GM18951 (cell line): ENCODE measurements at regions not wholly inside any gene's neighbourhood (a gene's known extent, or its start where the extent isn't known, plus 50 kb on each side); places are given as distances from the start of the nearest gene placed in this dataset.
"Not testable (repeated sequence)": the region's sequence is repeated elsewhere in the genome, so short reads cannot be mapped to it uniquely, and the experiment has no call there.

Experiments used
- POLR2A ChIP-seq: IDR thresholded peaks from 4 replicates; pipeline ENCODE4 v1.6.1; 2011; ENCODE audit warnings: mild to moderate bottlenecking; ENCODE audit not compliant: insufficient read length, insufficient read depth; ENCODE audit errors: extremely low read depth
- in situ Hi-C: fragments of 300-500 bp; cut with MboI; formaldehyde crosslinking; loops from one replicate; pipeline ENCODE4 v1.12.0; 2022; ENCODE audit warnings: low sequenced_read_pairs, mixed read lengths, inconsistent platforms; ENCODE audit not compliant: unreplicated experiment

- in situ Hi-C loops = no loop called here
- TF ChIP-seq POLR2A = no peak
Observed at GRCh38 chr3:137615659-137616418, 148.3 kb upstream of the SOX14 start.

DNA sequence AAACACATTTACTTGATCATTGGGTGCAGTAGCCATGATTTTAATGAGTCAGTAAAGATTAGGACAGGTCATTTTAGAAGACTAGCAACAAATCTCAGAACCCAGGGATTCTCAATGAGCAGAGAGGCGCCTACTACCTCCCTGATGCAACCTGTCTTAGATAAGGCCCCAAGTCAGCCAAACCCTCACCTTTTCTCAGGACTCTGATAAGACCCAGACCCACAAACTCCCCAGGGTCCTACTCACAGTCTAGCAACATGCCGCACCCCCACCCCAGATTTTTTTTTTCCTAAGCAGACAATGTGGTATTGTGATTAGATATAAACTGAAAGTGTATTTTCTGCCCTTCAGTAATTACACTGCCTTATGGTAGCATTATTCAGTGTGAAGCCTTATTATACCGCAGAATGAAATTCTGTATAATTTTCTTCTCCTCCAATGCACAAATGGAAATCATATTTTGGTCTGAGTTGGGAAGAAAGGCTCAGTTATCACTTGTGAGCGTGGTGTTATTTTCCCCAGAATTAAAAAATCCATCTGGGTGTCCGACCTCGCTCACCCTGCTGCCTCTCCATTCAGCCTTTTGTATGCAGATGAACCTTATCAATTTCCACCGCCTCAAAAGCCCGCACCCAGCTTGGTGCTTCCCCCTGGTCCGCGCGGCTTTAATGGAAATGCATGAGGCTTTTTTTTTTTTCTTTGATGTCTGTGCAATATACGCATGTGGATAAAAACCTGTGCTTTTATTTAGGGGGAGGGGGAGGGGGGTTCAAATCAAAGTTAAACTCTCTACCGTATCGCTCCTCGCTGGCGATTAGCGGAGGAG is 122.0 kb upstream of the SOX14 start:
- no peak for TF ChIP-seq POLR2A
- in situ Hi-C loops = no loop called here

- TF ChIP-seq POLR2A = no peak
- in situ Hi-C loops = no loop called here
Observed at GRCh38 chr3:137642831-137643230, 121.3 kb upstream of the SOX14 start.

GRCh38 chr3:137647179-137647578 is 116.9 kb upstream of the SOX14 start:
- TF ChIP-seq POLR2A = no peak
- in situ Hi-C loops = no loop called here

- in situ Hi-C loops = no loop called here
- no peak for TF ChIP-seq POLR2A
Observed at GRCh38 chr3:137669519-137670060, 94.5 kb upstream of the SOX14 start.

GRCh38 chr3:137687181-137687879 is 76.8 kb upstream of the SOX14 start:
- in situ Hi-C loops = loop anchor here (25.0 kb wide), 1 partner anchor 575 kb away; no protein-coding TSS in a partner anchor
- no peak for TF ChIP-seq POLR2A

DNA sequence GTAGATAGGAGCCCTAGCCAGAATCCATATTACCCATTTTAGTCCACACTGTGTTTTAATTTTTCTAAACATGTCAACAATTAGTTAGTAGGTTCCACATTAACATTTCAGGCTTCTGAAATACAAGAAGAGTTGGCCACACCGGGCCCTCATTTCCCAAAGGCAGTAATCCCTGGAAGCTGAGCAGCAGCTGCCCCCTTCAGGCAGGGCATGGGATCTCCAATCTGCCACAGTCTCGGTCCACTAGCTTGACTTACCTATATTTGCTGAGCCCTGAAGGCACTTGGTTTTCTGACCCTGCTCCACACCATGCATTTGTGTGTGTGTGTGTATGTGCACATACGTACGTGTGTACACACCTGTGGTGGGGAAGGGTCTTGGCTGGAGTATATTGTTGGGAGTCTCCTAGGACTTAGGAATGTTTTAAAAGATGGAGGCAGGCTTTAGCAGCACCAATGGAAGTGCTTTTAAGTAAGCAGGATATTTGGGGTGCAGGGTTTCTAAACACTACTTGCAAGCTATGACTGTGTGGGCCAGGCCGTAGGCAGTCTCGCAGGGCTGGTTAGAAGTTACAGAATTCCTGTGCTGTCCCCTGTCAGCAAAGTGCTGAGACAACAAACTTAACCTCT is 71.2 kb upstream of the SOX14 start:
- TF ChIP-seq POLR2A = no peak
- in situ Hi-C loops = loop anchor here (25.0 kb wide), 1 partner anchor 581 kb away; no protein-coding TSS in a partner anchor

DNA sequence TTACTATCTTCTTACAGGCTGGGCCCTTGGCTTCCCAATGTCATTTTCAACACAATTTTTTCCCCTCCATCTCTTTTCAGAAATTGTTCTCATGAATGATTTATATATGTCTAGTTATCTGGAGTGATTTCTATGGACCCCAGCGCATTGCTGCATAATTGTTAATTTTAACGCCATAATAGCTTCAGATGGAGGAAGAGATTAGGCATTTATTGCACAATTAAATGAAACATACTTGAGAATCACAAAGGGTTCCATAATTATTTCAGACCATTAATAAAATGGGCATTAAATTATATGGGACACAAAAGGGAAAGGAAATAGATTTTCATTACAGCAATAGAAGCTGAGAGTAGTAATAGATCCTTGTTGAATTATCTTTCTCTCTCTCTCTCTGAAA is 70.3 kb upstream of the SOX14 start:
- no peak for TF ChIP-seq POLR2A
- in situ Hi-C loops = loop anchor here (25.0 kb wide), 1 partner anchor 581 kb away; no protein-coding TSS in a partner anchor

GRCh38 chr3:137694836-137695235 is 69.3 kb upstream of the SOX14 start:
- TF ChIP-seq POLR2A = no peak
- in situ Hi-C loops = loop anchor here (25.0 kb wide), 1 partner anchor 583 kb away; no protein-coding TSS in a partner anchor

DNA sequence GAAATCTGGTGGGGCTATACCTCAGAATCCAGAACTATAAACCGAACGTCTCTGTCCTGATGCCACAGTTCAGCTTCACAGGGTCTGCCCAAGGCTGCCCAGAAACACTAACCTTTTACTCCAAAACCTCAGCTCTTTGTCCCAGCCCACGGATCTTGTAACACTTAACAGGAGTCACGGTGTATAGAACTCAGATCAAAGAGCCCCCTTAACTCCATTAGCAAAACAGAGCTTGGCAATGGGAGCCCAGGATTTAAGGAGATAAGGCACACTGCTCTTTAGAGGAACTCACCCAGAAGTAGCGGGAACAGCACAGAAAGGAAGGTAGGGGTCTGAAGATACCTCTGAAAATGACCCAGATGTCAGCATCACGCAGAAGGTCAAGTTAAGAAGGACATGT is 68.8 kb upstream of the SOX14 start:
- in situ Hi-C loops = loop anchor here (25.0 kb wide), 1 partner anchor 583 kb away; no protein-coding TSS in a partner anchor
- TF ChIP-seq POLR2A = no peak

GRCh38 chr3:137709011-137709601 is 55.0 kb upstream of the SOX14 start:
- no peak for TF ChIP-seq POLR2A
- in situ Hi-C loops = no loop called here

DNA sequence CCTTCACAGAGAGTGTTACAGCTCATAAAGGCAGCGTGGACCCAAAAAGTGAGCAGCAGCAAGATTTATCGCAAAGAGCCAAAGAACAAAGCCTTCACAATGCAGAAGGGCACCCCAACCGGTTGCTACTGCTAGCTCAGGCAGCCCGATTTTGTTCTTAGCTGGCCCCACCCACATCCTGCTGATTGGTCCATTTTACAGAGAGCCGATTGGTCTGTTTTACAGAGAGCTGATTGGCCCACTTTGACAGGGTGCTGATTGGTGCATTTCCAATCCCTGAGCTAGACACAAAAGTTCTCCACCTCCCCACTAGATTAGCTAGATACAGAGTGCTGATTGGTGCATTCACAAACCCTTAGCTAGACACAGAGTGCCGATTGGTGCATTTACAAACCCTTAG is 50.1 kb upstream of the SOX14 start:
- in situ Hi-C loops = not testable (repeated sequence)
